ENCODE measurements at regions not wholly inside any gene's neighbourhood (a gene's known extent, or its start where the extent isn't known, plus 50 kb on each side); places are given as distances from the start of the nearest gene placed in this dataset.

GRCh38 chr11:81098471-81098870, 1635.2 kb downstream of the FAM181B start (continued):
- TF ChIP-seq POU5F1 (IDR thresholded peaks at IDR 0.05; ENCODE audit: low read depth, low read length) (no peak), TAF7 (optimal IDR thresholded peaks at IDR 0.05; ENCODE audit: borderline replicate concordance, low read depth, low read length) (no peak), CREB1 (IDR thresholded peaks at IDR 0.05) (no peak), RFX5 (IDR thresholded peaks at IDR 0.05; ENCODE audit: borderline replicate concordance, low read depth, low read length) (no peak), FOSL1 (IDR thresholded peaks at IDR 0.05; ENCODE audit: insufficient read depth, low read depth, low read length) (no peak)

Data from H1 (cell line).